Sigmoid colon (tissue), 4 donors: ENCODE measurements at regions not wholly inside any gene's neighbourhood (a gene's known extent, or its start where the extent isn't known, plus 50 kb on each side); places are given as distances from the start of the nearest gene placed in this dataset.
"Not testable (repeated sequence)": the region's sequence is repeated elsewhere in the genome, so short reads cannot be mapped to it uniquely, and the experiment has no call there.

Source experiments
- EP300 ChIP-seq, 4 donors: sonication (generic); formaldehyde crosslinking; IDR thresholded peaks; one replicate each; pipeline ENCODE4 v1.6.1; 2017; ENCODE audit warnings: antibody characterized with exemption in 4 of 4
- POLR2A ChIP-seq, 2 donors: fragments of 450-650 bp; IDR thresholded peaks; one replicate each; pipeline ENCODE4 v1.6.1; 2016; ENCODE audit warnings: antibody characterized with exemption in 2 of 2, mild to moderate bottlenecking in 2 of 2, moderate library complexity in 2 of 2
- POLR2AphosphoS5 ChIP-seq, 4 donors: sonication (generic); formaldehyde crosslinking; IDR thresholded peaks; one replicate each; pipeline ENCODE4 v1.6.1; 2017; ENCODE audit warnings: antibody characterized with exemption in 4 of 4
- TF ChIP-seq, protein P1 (sequence below), 4 experiments: fragments of 450-650 bp in 3 of 4; fragments of 200-600 bp in 1 of 4; IDR thresholded peaks; one replicate each; pipeline ENCODE4 v1.5.1; 2016 to 2019; ENCODE audit warnings: antibody characterized with exemption in 4 of 4, mild to moderate bottlenecking in 3 of 4, moderate library complexity in 2 of 4

DNA sequence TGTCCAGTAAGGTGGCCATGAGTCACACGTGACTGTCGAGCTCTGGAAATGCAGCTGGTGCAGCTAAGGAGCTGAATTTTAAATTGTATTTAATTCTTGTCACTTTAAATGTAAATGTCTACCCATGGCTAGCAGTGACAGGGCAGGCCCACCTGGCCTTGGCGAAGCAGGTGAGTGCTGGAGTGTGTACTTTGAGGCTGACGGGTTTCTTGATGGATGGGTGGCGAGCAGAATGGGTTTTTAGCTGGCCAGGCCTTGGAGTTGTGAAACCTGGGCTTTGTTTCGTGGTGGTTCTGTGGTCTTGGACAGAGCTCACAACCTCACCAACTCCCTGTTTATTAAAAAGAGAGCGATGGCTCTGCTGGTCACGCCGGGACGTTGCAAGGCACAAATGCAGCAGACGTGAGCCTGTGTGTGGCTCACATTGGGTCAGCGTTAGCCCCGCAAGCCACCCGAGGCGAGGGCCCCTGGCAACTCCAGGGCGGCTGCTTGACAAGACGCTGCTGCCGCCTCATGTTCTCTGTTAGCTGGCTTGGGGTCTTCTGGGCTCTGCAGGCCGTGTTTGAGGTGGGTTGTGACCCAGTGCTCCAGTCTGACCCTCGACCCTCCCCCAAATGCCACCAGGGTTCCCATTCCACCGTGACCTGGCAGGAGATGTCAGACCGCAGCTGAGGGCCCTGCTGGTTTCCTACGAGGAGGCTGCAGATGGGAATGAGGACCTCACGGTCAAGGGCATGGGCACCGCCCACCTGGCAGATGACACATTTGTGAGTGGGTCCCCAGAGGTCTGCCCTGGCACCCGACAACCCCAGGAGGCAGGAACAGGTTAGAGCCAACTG, 184.1 kb upstream of the ZNF469 start:
- TF ChIP-seq EP300, POLR2A, POLR2AphosphoS5 (IDR thresholded peaks at IDR 0.05): not testable (repeated sequence)
- TF ChIP-seq, protein P1, sequence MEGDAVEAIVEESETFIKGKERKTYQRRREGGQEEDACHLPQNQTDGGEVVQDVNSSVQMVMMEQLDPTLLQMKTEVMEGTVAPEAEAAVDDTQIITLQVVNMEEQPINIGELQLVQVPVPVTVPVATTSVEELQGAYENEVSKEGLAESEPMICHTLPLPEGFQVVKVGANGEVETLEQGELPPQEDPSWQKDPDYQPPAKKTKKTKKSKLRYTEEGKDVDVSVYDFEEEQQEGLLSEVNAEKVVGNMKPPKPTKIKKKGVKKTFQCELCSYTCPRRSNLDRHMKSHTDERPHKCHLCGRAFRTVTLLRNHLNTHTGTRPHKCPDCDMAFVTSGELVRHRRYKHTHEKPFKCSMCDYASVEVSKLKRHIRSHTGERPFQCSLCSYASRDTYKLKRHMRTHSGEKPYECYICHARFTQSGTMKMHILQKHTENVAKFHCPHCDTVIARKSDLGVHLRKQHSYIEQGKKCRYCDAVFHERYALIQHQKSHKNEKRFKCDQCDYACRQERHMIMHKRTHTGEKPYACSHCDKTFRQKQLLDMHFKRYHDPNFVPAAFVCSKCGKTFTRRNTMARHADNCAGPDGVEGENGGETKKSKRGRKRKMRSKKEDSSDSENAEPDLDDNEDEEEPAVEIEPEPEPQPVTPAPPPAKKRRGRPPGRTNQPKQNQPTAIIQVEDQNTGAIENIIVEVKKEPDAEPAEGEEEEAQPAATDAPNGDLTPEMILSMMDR (IDR thresholded peaks at IDR 0.05): not testable (repeated sequence)
